ENCODE measurements at regions not wholly inside any gene's neighbourhood (a gene's known extent, or its start where the extent isn't known, plus 50 kb on each side); places are given as distances from the start of the nearest gene placed in this dataset.

DNA sequence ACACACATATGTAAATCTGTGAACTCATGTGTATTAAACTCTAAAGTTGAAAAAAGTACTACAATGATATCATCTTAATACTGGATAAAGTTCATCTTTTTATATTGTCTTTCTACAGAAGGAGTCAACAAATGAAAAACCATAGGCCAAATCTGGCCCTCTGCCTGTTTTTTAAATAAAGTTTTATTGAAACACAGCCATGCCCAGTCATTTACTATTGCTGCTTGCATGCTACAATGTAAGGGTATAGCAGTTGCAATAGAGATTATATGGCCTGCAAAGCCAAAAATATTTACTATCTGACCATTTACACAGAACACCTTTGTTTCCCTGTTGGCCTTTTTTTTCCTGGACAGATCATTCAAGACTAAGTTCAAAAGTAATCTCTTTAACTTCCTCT lies 374.6 kb upstream of the ARID1B start:
- Mint-ChIP-seq H3K27ac (no peak overlapping the region), H3K27me3 (peaks cover 7% of the 10 kb centered on the region), H3K4me3 (no peak overlapping the region), H3K4me1 (peaks cover 11% of the 10 kb centered on the region), H3K36me3 (no peaks in the 10 kb centered on the region), H3K9me3 (peaks cover 6% of the 10 kb centered on the region)
- CTCF ChIA-PET = no interaction called here
- DNase-seq = no peak

DNA sequence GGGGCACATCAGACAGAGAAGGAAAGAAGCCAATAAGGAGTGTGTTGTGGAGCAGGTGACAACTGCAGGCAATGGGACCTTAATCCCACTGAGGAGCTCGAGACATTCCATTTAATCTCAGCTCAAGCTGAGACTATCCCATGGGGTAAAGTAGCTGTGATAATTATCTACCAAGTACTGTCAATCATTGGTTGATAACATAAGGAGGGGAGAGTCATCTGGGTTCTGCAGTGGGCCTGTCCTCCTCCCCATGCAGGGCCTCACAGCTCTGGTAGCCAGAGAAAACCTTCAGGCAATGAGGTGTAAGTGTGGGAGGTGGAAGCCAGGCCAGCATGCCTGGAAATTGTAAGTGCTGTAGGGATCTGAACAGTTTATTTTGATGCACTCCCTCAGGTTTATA lies 375.0 kb upstream of the ARID1B start:
- Mint-ChIP-seq H3K4me3 (no peak overlapping the region), H3K36me3 (no peaks in the 10 kb centered on the region), H3K4me1 (peaks cover 15% of the 10 kb centered on the region), H3K27ac (no peak overlapping the region), H3K9me3 (peaks cover 6% of the 10 kb centered on the region), H3K27me3 (peaks cover 7% of the 10 kb centered on the region)
- no peak for DNase-seq
- CTCF ChIA-PET = no interaction called here

DNA sequence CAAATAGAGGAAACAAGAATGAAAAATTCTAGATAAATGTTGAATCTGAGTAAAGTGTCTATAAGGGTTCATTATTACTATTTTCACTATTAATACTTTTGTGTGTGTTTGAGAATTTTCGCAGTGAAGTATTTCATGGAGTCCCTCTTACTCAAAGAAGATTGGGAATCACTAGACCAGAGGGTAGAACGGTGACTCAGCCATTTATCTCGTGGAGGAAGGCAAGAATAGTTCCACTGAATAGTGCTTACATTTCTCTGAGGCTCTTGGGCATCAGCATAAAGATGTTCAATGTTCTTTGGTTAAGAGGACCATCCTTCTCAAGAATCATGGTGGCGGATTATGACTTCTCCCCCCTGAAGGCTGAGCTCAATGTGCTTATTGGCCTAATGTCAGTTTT lies 376.7 kb upstream of the ARID1B start:
- H3K36me3 Mint-ChIP-seq = no peaks in the 10 kb centered on the region
- H3K4me1 Mint-ChIP-seq = peaks cover 29% of the 10 kb centered on the region
- H3K27me3 Mint-ChIP-seq = peaks cover 8% of the 10 kb centered on the region
- peaks cover 6% of the 10 kb centered on the region for H3K9me3 Mint-ChIP-seq
- CTCF ChIA-PET = interaction anchor here (0.6 kb wide), 1 partner anchor 1408 kb away, joined by 3 read pairs; no protein-coding TSS in a partner anchor
- no peak for DNase-seq
- H3K27ac Mint-ChIP-seq = no peak overlapping the region
- no peak overlapping the region for H3K4me3 Mint-ChIP-seq

DNA sequence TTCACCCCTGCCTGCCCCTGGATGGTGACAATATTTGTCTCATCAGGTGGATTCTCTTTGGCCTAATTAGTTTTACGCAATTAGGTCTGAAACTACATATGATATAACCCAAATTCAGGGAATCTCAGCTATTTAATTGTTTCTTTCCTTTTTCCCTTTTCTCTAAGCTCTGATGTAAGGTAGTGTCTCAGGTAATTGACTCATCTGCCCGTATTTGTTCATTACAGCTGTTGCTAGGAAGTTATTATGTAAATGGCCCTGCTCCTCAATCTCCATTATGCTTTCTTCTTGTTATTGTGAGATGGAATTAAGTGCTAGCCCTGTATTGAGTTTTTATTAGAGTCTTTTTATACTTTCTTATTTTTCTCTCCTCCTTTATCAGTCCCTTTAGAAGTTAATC lies 378.2 kb upstream of the ARID1B start:
- H3K27ac Mint-ChIP-seq = no peak overlapping the region
- H3K4me1 Mint-ChIP-seq = peaks cover 44% of the 10 kb centered on the region
- H3K27me3 Mint-ChIP-seq = peaks cover 13% of the 10 kb centered on the region
- no peak for DNase-seq
- no peaks in the 10 kb centered on the region for H3K36me3 Mint-ChIP-seq
- CTCF ChIA-PET = interaction anchor here (0.6 kb wide), 1 partner anchor 179 kb away, joined by 3 read pairs; no protein-coding TSS in a partner anchor
- no peak overlapping the region for H3K4me3 Mint-ChIP-seq
- H3K9me3 Mint-ChIP-seq = peaks cover 6% of the 10 kb centered on the region

- no peak overlapping the region for H3K4me3 Mint-ChIP-seq
- DNase-seq = no peak
- no peaks in the 10 kb centered on the region for H3K36me3 Mint-ChIP-seq
- peak overlapping the region; percentile 91 for H3K27ac Mint-ChIP-seq
- peaks cover 13% of the 10 kb centered on the region for H3K27me3 Mint-ChIP-seq
- peaks cover 6% of the 10 kb centered on the region for H3K9me3 Mint-ChIP-seq
- H3K4me1 Mint-ChIP-seq = peaks cover 48% of the 10 kb centered on the region
- CTCF ChIA-PET = interaction anchor here (0.6 kb wide), 1 partner anchor 178 kb away, joined by 3 read pairs; no protein-coding TSS in a partner anchor
Observed at GRCh38 chr6:156398371-156398770, 378.8 kb upstream of the ARID1B start.

- Mint-ChIP-seq H3K36me3 (no peaks in the 10 kb centered on the region), H3K4me3 (peak overlapping the region; percentile 59), H3K27me3 (peaks cover 22% of the 10 kb centered on the region), H3K27ac (peak overlapping the region; percentile 98), H3K4me1 (peaks cover 61% of the 10 kb centered on the region), H3K9me3 (peaks cover 3% of the 10 kb centered on the region)
- DNase-seq = peak; percentile 37
- CTCF ChIA-PET = no interaction called here
Observed at GRCh38 chr6:156396791-156397418, 380.3 kb upstream of the ARID1B start.

DNA sequence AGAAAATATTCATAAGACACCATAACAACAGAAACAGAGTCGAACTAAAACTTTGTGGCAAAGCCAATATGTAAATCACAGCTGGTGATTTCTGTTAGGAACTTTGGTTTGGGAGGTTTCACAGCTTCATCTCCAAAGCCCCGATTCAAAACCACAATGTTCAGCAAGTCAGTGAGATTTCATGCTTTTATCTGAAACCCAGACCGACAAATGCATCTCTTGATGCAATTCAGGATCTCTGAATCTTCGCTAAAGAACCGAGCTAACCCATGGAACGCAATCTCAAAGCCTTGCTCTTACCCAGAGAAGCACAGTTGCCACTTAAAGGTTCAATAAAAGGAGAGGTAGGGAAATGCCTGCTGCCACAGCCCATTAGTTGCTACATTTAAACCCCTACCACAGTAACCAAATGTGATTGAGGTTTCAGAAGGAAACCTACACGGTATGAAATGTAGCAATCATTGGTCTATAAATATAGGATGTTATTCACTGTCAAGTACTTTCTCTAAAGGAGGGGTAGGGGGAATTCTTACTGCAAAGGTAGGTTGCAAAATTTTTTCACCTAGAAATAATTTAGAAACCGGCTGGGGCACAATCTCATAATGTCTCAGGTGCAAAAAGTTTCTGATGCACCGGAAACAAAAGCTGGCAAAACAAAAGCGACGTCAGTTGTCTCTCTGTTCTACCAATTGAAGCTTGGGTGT lies 381.0 kb upstream of the ARID1B start:
- DNase-seq = peak; percentile 47
- Mint-ChIP-seq H3K27ac (peak overlapping the region; percentile 98), H3K36me3 (no peaks in the 10 kb centered on the region), H3K27me3 (peaks cover 22% of the 10 kb centered on the region), H3K9me3 (no peaks in the 10 kb centered on the region), H3K4me3 (peak overlapping the region; percentile 59), H3K4me1 (peaks cover 64% of the 10 kb centered on the region)
- CTCF ChIA-PET = no interaction called here

DNA sequence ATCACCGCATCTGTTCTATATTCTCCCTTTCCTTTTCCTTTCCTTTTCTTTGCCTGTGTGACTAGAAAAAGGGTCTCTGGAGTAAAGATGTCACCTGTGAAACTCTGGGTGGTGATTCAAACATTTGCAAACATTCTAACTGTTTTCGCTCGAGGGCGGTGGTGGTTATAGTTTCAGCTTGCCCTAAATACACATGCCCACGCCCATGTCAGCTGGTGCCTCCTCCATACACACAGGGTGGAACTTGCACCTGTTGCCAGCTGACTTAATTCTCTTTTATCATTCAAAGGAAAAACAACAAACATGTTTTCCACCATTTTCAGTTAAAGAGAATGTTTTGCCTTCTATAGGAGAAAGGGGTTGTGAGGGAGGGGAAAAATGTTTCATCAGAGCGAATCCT lies 381.9 kb upstream of the ARID1B start:
- H3K27ac Mint-ChIP-seq = peak overlapping the region; percentile 98
- CTCF ChIA-PET = no interaction called here
- no peaks in the 10 kb centered on the region for H3K36me3 Mint-ChIP-seq
- H3K9me3 Mint-ChIP-seq = no peaks in the 10 kb centered on the region
- H3K27me3 Mint-ChIP-seq = peaks cover 20% of the 10 kb centered on the region
- H3K4me1 Mint-ChIP-seq = peaks cover 64% of the 10 kb centered on the region
- DNase-seq = peak; percentile 71
- H3K4me3 Mint-ChIP-seq = peak overlapping the region; percentile 35

GRCh38 chr6:156392648-156393047 lies 384.5 kb upstream of the ARID1B start:
- H3K9me3 Mint-ChIP-seq = no peaks in the 10 kb centered on the region
- no peak overlapping the region for H3K4me3 Mint-ChIP-seq
- peaks cover 53% of the 10 kb centered on the region for H3K4me1 Mint-ChIP-seq
- H3K27me3 Mint-ChIP-seq = peaks cover 15% of the 10 kb centered on the region
- no peaks in the 10 kb centered on the region for H3K36me3 Mint-ChIP-seq
- CTCF ChIA-PET = no interaction called here
- H3K27ac Mint-ChIP-seq = no peak overlapping the region
- no peak for DNase-seq

DNA sequence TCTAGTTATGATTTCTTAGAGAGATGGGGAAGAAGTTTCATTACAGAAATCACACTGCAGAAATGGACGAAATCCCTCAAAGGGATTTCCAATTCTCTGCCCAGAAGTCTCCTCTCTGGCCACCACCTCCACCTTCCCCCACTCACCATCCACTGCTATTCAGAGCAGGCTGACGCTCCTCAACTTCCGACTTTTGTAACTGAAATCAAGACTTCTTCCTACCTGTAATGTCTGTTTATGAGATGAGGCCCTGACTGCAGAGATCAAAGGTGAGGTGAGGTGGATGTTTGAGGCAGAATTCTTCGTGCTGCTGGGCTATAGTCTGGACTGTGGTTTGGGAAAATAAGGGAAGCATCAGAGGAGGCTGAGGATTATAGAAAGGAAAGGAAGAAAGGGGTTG lies 385.2 kb upstream of the ARID1B start:
- Mint-ChIP-seq H3K27me3 (peaks cover 15% of the 10 kb centered on the region), H3K4me1 (peaks cover 47% of the 10 kb centered on the region), H3K27ac (no peak overlapping the region), H3K36me3 (no peaks in the 10 kb centered on the region), H3K9me3 (no peaks in the 10 kb centered on the region), H3K4me3 (no peak overlapping the region)
- CTCF ChIA-PET = no interaction called here
- no peak for DNase-seq

GRCh38 chr6:156391061-156391672 lies 386.0 kb upstream of the ARID1B start:
- CTCF ChIA-PET = no interaction called here
- peaks cover 42% of the 10 kb centered on the region for H3K4me1 Mint-ChIP-seq

DNA sequence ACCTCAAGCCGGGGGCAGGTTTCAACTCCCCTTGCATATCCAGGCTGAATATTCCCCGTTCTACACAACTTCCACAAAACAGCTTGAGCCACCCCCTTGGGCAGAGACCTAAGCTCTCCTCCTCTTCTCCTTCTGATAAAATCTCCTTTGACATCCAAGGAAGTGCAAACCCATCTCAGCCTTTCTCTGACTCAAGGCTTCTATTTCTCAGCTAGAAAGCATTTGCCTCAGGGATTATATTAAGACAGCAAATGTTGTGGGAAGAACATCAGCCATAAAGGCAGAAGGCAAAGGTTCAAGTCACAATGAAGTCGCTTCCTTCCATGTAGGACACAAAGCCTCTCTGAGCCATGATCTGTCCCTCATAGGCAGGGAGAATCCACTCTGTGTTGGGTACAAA lies 386.6 kb upstream of the ARID1B start:
- Mint-ChIP-seq H3K9me3 (no peaks in the 10 kb centered on the region), H3K36me3 (no peaks in the 10 kb centered on the region), H3K27me3 (peaks cover 15% of the 10 kb centered on the region), H3K4me3 (no peak overlapping the region), H3K4me1 (peaks cover 36% of the 10 kb centered on the region), H3K27ac (no peak overlapping the region)
- CTCF ChIA-PET = no interaction called here
- no peak for DNase-seq

More at GRCh38 chr6:156391061-156391672, 386.0 kb upstream of the ARID1B start:
- Mint-ChIP-seq H3K27ac (no peak overlapping the region), H3K36me3 (no peaks in the 10 kb centered on the region), H3K27me3 (peaks cover 15% of the 10 kb centered on the region), H3K4me3 (no peak overlapping the region), H3K9me3 (no peaks in the 10 kb centered on the region)
- DNase-seq = no peak

DNA sequence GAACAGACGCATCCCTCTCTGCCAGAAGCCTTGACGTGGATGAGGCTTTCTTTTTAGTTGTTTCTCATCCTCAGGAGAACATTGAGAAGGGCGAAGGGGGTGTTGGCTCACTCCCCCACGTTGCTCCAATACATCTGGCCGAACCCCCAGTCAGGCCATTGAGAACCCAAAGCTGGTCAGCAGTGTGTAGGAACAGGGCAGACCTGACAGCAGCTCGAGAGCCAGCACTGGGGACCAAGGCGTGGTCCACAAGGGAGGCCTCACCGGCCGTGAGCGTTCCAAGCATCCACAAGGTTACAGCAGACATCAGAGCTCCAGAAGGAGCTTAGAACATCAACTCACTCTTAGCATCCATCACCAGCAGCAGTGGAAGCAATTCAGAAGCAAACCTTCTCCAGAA lies 387.9 kb upstream of the ARID1B start:
- H3K9me3 Mint-ChIP-seq = peaks cover 6% of the 10 kb centered on the region
- no peak for DNase-seq
- H3K27ac Mint-ChIP-seq = no peak overlapping the region
- no peak overlapping the region for H3K4me3 Mint-ChIP-seq
- H3K27me3 Mint-ChIP-seq = peaks cover 10% of the 10 kb centered on the region
- H3K36me3 Mint-ChIP-seq = no peaks in the 10 kb centered on the region
- CTCF ChIA-PET = no interaction called here
- H3K4me1 Mint-ChIP-seq = peaks cover 23% of the 10 kb centered on the region

GRCh38 chr6:156387472-156387871 lies 389.7 kb upstream of the ARID1B start:
- Mint-ChIP-seq H3K36me3 (no peaks in the 10 kb centered on the region), H3K4me3 (no peak overlapping the region), H3K9me3 (peaks cover 7% of the 10 kb centered on the region), H3K27ac (no peak overlapping the region), H3K4me1 (peaks cover 7% of the 10 kb centered on the region), H3K27me3 (peaks cover 1% of the 10 kb centered on the region)
- no peak for DNase-seq
- CTCF ChIA-PET = no interaction called here

GRCh38 chr6:156383059-156383458 lies 394.1 kb upstream of the ARID1B start:
- DNase-seq = no peak
- no peak overlapping the region for H3K4me3 Mint-ChIP-seq
- peaks cover 3% of the 10 kb centered on the region for H3K27me3 Mint-ChIP-seq
- no peaks in the 10 kb centered on the region for H3K36me3 Mint-ChIP-seq
- peaks cover 7% of the 10 kb centered on the region for H3K9me3 Mint-ChIP-seq
- no peak overlapping the region for H3K27ac Mint-ChIP-seq
- no peaks in the 10 kb centered on the region for H3K4me1 Mint-ChIP-seq
- CTCF ChIA-PET = no interaction called here
